Ovary (tissue), 3 donors: ENCODE measurements at regions not wholly inside any gene's neighbourhood (a gene's known extent, or its start where the extent isn't known, plus 50 kb on each side); places are given as distances from the start of the nearest gene placed in this dataset.

Experiments
- EP300 ChIP-seq: sonication (generic); formaldehyde crosslinking; IDR thresholded peaks from one replicate; pipeline ENCODE4 v1.6.1; 2017; ENCODE audit warnings: antibody characterized with exemption
- POLR2A ChIP-seq: fragments of 450-650 bp; IDR thresholded peaks from one replicate; pipeline ENCODE4 v1.6.1; 2017; ENCODE audit warnings: antibody characterized with exemption, mild to moderate bottlenecking, moderate library complexity
- TF ChIP-seq, protein P1 (sequence below), 3 donors: fragments of 450-650 bp in 2 of 3; fragments of 200-600 bp in 1 of 3; IDR thresholded peaks; one replicate each; pipeline versions ENCODE4 v1.5.1 to v1.8.0; 2016 to 2022; ENCODE audit warnings: antibody characterized with exemption in 3 of 3, mild to moderate bottlenecking in 1 of 3
- donor health status: DM: no; HTN: no; CAD: no.

DNA sequence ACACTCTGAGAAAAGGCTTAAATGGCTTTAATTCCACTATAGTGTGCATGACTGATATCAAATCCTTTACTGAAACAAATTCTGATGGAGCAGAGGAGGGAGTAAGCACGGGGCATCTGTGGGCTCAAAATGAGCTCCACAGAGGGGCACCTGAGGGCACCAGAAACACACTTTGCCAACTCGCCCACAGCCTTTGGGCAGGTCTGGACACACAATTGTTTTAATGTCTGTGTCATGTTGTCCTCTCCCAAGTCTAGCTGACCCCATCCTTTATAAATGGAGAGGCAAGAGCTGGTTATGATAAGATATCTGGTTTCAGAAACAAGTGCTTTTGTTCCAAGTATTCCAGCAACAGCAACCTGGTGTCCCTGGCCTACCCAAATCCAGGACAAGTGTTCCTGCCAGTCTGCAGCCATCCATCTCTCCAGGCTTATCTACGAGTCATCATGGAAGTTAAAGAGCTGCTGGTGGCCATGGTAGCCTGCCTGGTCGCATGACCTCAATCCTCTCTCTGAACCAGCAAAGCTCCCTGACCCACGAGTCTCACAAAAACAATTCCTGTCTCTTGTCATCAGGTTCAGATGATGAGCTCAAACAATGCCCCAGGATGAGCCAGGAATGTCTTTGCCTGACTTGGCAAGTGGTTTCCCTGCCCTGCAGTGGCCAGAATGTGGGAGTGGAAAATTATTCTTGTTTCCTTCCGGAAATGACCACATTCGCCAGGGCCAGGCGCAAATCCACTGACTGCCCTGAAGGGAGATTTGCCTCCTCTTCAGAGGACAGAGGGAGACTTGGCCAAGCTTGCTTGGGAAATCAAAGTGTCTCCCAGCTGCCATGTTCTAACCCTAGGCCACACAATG lies 64.4 kb upstream of the TPM1 start:
- no peak for TF ChIP-seq POLR2A
- TF ChIP-seq EP300 = no peak
- TF ChIP-seq, protein P1, sequence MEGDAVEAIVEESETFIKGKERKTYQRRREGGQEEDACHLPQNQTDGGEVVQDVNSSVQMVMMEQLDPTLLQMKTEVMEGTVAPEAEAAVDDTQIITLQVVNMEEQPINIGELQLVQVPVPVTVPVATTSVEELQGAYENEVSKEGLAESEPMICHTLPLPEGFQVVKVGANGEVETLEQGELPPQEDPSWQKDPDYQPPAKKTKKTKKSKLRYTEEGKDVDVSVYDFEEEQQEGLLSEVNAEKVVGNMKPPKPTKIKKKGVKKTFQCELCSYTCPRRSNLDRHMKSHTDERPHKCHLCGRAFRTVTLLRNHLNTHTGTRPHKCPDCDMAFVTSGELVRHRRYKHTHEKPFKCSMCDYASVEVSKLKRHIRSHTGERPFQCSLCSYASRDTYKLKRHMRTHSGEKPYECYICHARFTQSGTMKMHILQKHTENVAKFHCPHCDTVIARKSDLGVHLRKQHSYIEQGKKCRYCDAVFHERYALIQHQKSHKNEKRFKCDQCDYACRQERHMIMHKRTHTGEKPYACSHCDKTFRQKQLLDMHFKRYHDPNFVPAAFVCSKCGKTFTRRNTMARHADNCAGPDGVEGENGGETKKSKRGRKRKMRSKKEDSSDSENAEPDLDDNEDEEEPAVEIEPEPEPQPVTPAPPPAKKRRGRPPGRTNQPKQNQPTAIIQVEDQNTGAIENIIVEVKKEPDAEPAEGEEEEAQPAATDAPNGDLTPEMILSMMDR (IDR thresholded peaks at IDR 0.05) = no peak
